Astrocyte (in vitro differentiated cells and primary cell): ENCODE measurements at regions not wholly inside any gene's neighbourhood (a gene's known extent, or its start where the extent isn't known, plus 50 kb on each side); places are given as distances from the start of the nearest gene placed in this dataset.

Experiments
- CTCF ChIP-seq: IDR thresholded peaks from 2 replicates; pipeline ENCODE4 v1.5.1; 2011; ENCODE audit warnings: low read depth, mild to moderate bottlenecking, inconsistent platforms, low read length, moderate library complexity; ENCODE audit not compliant: insufficient read depth
- EZH2 ChIP-seq: IDR thresholded peaks from 2 replicates; pipeline ENCODE4 v1.6.1; 2012; ENCODE audit warnings: mild to moderate bottlenecking, low read length, inconsistent platforms; ENCODE audit not compliant: insufficient read depth

- TF ChIP-seq CTCF: no peak
- TF ChIP-seq EZH2: no peak
Observed at GRCh38 chr4:114481856-114482255, 116.8 kb upstream of the UGT8 start.
